Glutamatergic neuron (in vitro differentiated cells): ENCODE measurements at regions not wholly inside any gene's neighbourhood (a gene's known extent, or its start where the extent isn't known, plus 50 kb on each side); places are given as distances from the start of the nearest gene placed in this dataset.

Experiments
- DNase-seq: peaks from one replicate; pipeline ENCODE4 v3.0.0; 2022
- H3K27ac Mint-ChIP-seq: one replicate; pipeline ENCODE4 v1.8.0; 2020; ENCODE audit warnings: mild to moderate bottlenecking, mixed read lengths, inconsistent platforms; ENCODE audit not compliant: unreplicated experiment
- H3K27me3 Mint-ChIP-seq: one replicate; pipeline ENCODE4 v1.8.0; 2020; ENCODE audit warnings: mild to moderate bottlenecking, moderate library complexity, mixed read lengths, inconsistent platforms; ENCODE audit not compliant: unreplicated experiment
- H3K36me3 Mint-ChIP-seq: one replicate; pipeline ENCODE4 v1.8.0; 2020; ENCODE audit warnings: mild to moderate bottlenecking, mixed read lengths, inconsistent platforms; ENCODE audit not compliant: unreplicated experiment
- H3K4me1 Mint-ChIP-seq: one replicate; pipeline ENCODE4 v1.8.0; 2020; ENCODE audit warnings: mild to moderate bottlenecking, low read depth, mixed read lengths, inconsistent platforms; ENCODE audit not compliant: unreplicated experiment
- H3K4me3 Mint-ChIP-seq: one replicate; pipeline ENCODE4 v1.8.0; 2020; ENCODE audit warnings: mild to moderate bottlenecking, mixed read lengths, inconsistent platforms; ENCODE audit not compliant: unreplicated experiment
- H3K9me3 Mint-ChIP-seq: one replicate; pipeline ENCODE4 v1.8.0; 2020; ENCODE audit warnings: mild to moderate bottlenecking, moderate library complexity, mixed read lengths, inconsistent platforms; ENCODE audit not compliant: unreplicated experiment
- CTCF ChIP-seq: fragments of 200-600 bp; sonication (generic); IDR thresholded peaks from one replicate; pipeline ENCODE4 v1.5.0; 2021; ENCODE audit not compliant: partially characterized antibody, unreplicated experiment

GRCh38 chr14:53814392-53814791, 142.2 kb downstream of the BMP4 start:
- no peaks in the 10 kb centered on the region for H3K36me3 Mint-ChIP-seq
- H3K4me1 Mint-ChIP-seq: no peaks in the 10 kb centered on the region
- H3K9me3 Mint-ChIP-seq: no peaks in the 10 kb centered on the region
- no peak for TF ChIP-seq CTCF
- no peak overlapping the region for H3K27ac Mint-ChIP-seq
- peaks cover 3% of the 10 kb centered on the region for H3K27me3 Mint-ChIP-seq
- H3K4me3 Mint-ChIP-seq: no peak overlapping the region
- no peak for DNase-seq

GRCh38 chr14:53810221-53810620, 146.4 kb downstream of the BMP4 start:
- Mint-ChIP-seq H3K4me1 (no peaks in the 10 kb centered on the region), H3K27ac (no peak overlapping the region), H3K9me3 (no peaks in the 10 kb centered on the region), H3K4me3 (no peak overlapping the region), H3K27me3 (peaks cover 3% of the 10 kb centered on the region), H3K36me3 (no peaks in the 10 kb centered on the region)
- no peak for DNase-seq
- TF ChIP-seq CTCF: no peak

GRCh38 chr14:53808042-53808441, 148.6 kb downstream of the BMP4 start:
- Mint-ChIP-seq H3K4me3 (no peak overlapping the region), H3K9me3 (no peaks in the 10 kb centered on the region), H3K4me1 (no peaks in the 10 kb centered on the region), H3K27me3 (peaks cover 5% of the 10 kb centered on the region), H3K27ac (no peak overlapping the region), H3K36me3 (no peaks in the 10 kb centered on the region)
- no peak for TF ChIP-seq CTCF
- no peak for DNase-seq

- Mint-ChIP-seq H3K4me1 (no peaks in the 10 kb centered on the region), H3K36me3 (no peaks in the 10 kb centered on the region), H3K27me3 (peaks cover 5% of the 10 kb centered on the region)
Observed at GRCh38 chr14:53807542-53807941, 149.1 kb downstream of the BMP4 start.

GRCh38 chr14:53807108-53807507, 149.5 kb downstream of the BMP4 start:
- no peaks in the 10 kb centered on the region for H3K36me3 Mint-ChIP-seq
- H3K4me3 Mint-ChIP-seq: no peak overlapping the region
- no peak overlapping the region for H3K27ac Mint-ChIP-seq
- no peak for DNase-seq
- TF ChIP-seq CTCF: no peak
- H3K9me3 Mint-ChIP-seq: peaks cover 2% of the 10 kb centered on the region
- no peaks in the 10 kb centered on the region for H3K4me1 Mint-ChIP-seq
- peaks cover 2% of the 10 kb centered on the region for H3K27me3 Mint-ChIP-seq

More at GRCh38 chr14:53807542-53807941, 149.1 kb downstream of the BMP4 start:
- H3K9me3 Mint-ChIP-seq: no peaks in the 10 kb centered on the region
- H3K27ac Mint-ChIP-seq: no peak overlapping the region
- no peak overlapping the region for H3K4me3 Mint-ChIP-seq
- DNase-seq: no peak
- TF ChIP-seq CTCF: no peak
